Spleen (tissue), 11 donors: ENCODE measurements at regions not wholly inside any gene's neighbourhood (a gene's known extent, or its start where the extent isn't known, plus 50 kb on each side); places are given as distances from the start of the nearest gene placed in this dataset.

Experiments
- DNase-seq: peaks from one replicate; pipeline ENCODE4 v3.0.0-alpha.2; 2020
- H3K27ac ChIP-seq, 8 donors: fragments of 200-600 bp; sonication (generic) in 7 of 8; 1 replicate in 4 of 8; 2 replicates in 4 of 8; pipeline versions ENCODE4 v1.5.0 to v1.8.0; 2016 to 2021; ENCODE audit warnings: inconsistent platforms in 4 of 8, mild to moderate bottlenecking in 4 of 8, moderate library complexity in 1 of 8
- H3K27me3 ChIP-seq, 7 donors: fragments of 200-600 bp; sonication (generic) in 6 of 7; replicated peaks in 1 of 7; 1 replicate in 4 of 7; 2 replicates in 3 of 7; pipeline versions ENCODE4 v1.5.0 to v1.8.0; 2016 to 2021; ENCODE audit warnings: inconsistent platforms in 3 of 7, mild to moderate bottlenecking in 1 of 7
- H3K36me3 ChIP-seq, 6 donors: fragments of 200-600 bp; sonication (generic) in 5 of 6; 1 replicate in 4 of 6; 2 replicates in 2 of 6; pipeline versions ENCODE4 v1.5.0 to v1.8.0; 2016 to 2021; ENCODE audit warnings: inconsistent platforms in 2 of 6
- H3K4me1 ChIP-seq, 6 donors: fragments of 200-600 bp; sonication (generic) in 5 of 6; 1 replicate in 3 of 6; 2 replicates in 3 of 6; pipeline versions ENCODE4 v1.5.0 to v1.8.0; 2016 to 2021; ENCODE audit warnings: inconsistent platforms in 3 of 6
- H3K4me3 ChIP-seq, 8 donors: fragments of 200-600 bp; sonication (generic) in 7 of 8; 1 replicate in 4 of 8; 2 replicates in 4 of 8; pipeline versions ENCODE4 v1.5.0 to v1.8.0; 2016 to 2021; ENCODE audit warnings: inconsistent platforms in 4 of 8, mild to moderate bottlenecking in 4 of 8, moderate library complexity in 2 of 8
- H3K9me3 ChIP-seq, 8 donors: fragments of 200-600 bp; sonication (generic) in 7 of 8; 1 replicate in 4 of 8; 2 replicates in 4 of 8; pipeline versions ENCODE4 v1.5.0 to v1.8.0; 2016 to 2021; ENCODE audit warnings: inconsistent platforms in 4 of 8
- POLR2A ChIP-seq, 3 donors: fragments of 450-650 bp; IDR thresholded peaks; one replicate each; pipeline ENCODE4 v1.5.1; 2017; ENCODE audit warnings: antibody characterized with exemption in 3 of 3, mild to moderate bottlenecking in 1 of 3
- POLR2AphosphoS5 ChIP-seq, 3 donors: sonication (generic); formaldehyde crosslinking; IDR thresholded peaks; one replicate each; pipeline ENCODE4 v1.5.1; 2017; ENCODE audit warnings: antibody characterized with exemption in 3 of 3
- WGBS, 5 donors: extraction: QIAGEN DNeasy Blood & Tissue Kit in 3 of 5; methylation state at CpG; one replicate each; pipeline versions ENCODE4 v1.1.5 to v1.1.7; 2013 to 2018; 5-methylcytosine and 5-hydroxymethylcytosine counted together
- intact Hi-C: fragments of 100-400 bp; cut with DNase I; formaldehyde crosslinking; loops from one replicate; pipeline ENCODE4 v1.15.0; 2023; ENCODE audit warnings: low total_unique reads
- TF ChIP-seq, protein P1 (sequence below), 11 experiments: fragments of 200-600 bp in 7 of 11; fragments of 450-650 bp in 4 of 11; sonication (generic) in 4 of 11; IDR thresholded peaks in 8 of 11; conservative IDR thresholded peaks in 3 of 11; 1 replicate in 7 of 11; 2 replicates in 4 of 11; pipeline versions ENCODE4 v1.4.0 to v1.8.0; 2016 to 2021; ENCODE audit warnings: antibody characterized with exemption in 11 of 11, inconsistent platforms in 4 of 11, mild to moderate bottlenecking in 1 of 11
- donor health status: healthy with polysubstance abuse.
- donor health status: DM: no; HTN: no; CAD: no; lungs with moderate emphysema.
- donor health status: DM: no; HTN: no; CAD: no.
- donor health status: Bipolar disorder and iron deficiency.
- donor health status: healthy.
- donor health status: DM: no; HTN: no; CAD: no.
- donor health status: DM: yes; HTN: yes; CAD: no.

DNA sequence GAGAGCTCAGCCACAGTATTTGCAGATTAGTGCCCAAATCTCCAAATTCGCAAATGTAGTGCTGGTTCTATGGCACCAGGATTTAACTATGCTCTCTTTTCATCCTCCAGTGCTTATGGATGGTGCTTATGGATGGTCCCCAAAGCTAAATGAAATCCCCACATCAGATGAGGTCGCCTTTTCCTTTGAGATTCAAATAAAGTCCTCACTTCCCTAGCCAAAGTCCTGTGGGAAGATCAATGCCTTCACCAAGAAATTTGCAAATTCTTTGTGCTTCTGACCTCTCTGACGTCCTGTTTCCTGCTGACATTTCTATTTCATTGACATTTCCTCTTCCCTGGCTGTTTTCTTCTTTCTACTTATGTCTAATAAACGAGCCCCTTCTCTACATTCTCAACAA lies 1077.0 kb upstream of the C9orf72 start:
- Histone ChIP-seq H3K4me1 (no peaks in the 10 kb centered on the region), H3K9me3 (no peaks in the 10 kb centered on the region), H3K27ac (no peak overlapping the region), H3K27me3 (no peaks in the 10 kb centered on the region), H3K36me3 (no peaks in the 10 kb centered on the region), H3K4me3 (no peak overlapping the region)
- TF ChIP-seq, protein P1, sequence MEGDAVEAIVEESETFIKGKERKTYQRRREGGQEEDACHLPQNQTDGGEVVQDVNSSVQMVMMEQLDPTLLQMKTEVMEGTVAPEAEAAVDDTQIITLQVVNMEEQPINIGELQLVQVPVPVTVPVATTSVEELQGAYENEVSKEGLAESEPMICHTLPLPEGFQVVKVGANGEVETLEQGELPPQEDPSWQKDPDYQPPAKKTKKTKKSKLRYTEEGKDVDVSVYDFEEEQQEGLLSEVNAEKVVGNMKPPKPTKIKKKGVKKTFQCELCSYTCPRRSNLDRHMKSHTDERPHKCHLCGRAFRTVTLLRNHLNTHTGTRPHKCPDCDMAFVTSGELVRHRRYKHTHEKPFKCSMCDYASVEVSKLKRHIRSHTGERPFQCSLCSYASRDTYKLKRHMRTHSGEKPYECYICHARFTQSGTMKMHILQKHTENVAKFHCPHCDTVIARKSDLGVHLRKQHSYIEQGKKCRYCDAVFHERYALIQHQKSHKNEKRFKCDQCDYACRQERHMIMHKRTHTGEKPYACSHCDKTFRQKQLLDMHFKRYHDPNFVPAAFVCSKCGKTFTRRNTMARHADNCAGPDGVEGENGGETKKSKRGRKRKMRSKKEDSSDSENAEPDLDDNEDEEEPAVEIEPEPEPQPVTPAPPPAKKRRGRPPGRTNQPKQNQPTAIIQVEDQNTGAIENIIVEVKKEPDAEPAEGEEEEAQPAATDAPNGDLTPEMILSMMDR (IDR thresholded peaks at IDR 0.05 in 8 of 11, conservative IDR thresholded peaks at IDR 0.05 in 3 of 11) = no peak
- TF ChIP-seq POLR2A (IDR thresholded peaks at IDR 0.05) (no peak), POLR2AphosphoS5 (IDR thresholded peaks at IDR 0.05) (no peak)
- 18 to 29% (median 27%) methylated on average over 4 of the region's 4 CpGs for WGBS, 5 donors
- no peak for DNase-seq
- intact Hi-C loops = no loop called here

DNA sequence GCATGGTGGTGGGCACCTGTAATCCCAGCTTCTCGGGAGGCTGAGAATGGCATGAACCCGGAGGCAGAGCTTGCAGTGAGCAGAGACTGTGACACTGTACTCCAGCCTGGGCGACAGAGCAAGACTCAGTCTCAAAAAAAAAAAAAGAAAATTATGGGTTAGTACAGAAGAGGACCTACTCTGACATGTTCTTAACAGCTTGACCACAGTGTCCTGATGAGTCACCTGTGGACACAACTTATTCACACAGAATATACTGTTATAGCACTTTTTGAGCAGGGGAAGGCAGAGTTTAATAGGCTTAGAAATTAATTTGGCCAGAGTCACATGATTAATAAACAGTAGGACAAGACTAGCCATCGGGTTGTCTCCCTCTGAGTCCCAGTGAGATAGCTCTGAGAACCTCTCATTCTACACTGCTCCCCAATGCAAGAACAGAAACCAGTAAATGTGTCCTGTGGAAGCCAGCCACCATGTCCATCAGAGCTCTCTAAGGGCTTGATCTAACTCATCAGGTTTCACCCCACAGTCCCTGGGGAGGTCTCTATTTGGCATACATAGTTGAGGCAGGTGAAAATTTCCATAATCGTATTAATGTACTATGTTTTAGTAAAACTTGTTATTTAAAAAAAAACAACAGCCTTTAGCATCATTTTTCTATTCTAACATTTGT lies 1077.9 kb upstream of the C9orf72 start:
- no peaks in the 10 kb centered on the region for H3K36me3 ChIP-seq
- intact Hi-C loops = no loop called here
- TF ChIP-seq POLR2A (IDR thresholded peaks at IDR 0.05) (no peak), POLR2AphosphoS5 (IDR thresholded peaks at IDR 0.05) (no peak)
- TF ChIP-seq, protein P1 (IDR thresholded peaks at IDR 0.05 in 8 of 11, conservative IDR thresholded peaks at IDR 0.05 in 3 of 11) = no peak
- H3K9me3 ChIP-seq = no peaks in the 10 kb centered on the region
- DNase-seq = no peak
- no peaks in the 10 kb centered on the region for H3K27me3 ChIP-seq
- H3K4me1 ChIP-seq = no peaks in the 10 kb centered on the region
- H3K27ac ChIP-seq = no peak overlapping the region
- H3K4me3 ChIP-seq = no peak overlapping the region
- 68 to 81% (median 75%) methylated on average over 5 of the region's 5 CpGs for WGBS, 5 donors

DNA sequence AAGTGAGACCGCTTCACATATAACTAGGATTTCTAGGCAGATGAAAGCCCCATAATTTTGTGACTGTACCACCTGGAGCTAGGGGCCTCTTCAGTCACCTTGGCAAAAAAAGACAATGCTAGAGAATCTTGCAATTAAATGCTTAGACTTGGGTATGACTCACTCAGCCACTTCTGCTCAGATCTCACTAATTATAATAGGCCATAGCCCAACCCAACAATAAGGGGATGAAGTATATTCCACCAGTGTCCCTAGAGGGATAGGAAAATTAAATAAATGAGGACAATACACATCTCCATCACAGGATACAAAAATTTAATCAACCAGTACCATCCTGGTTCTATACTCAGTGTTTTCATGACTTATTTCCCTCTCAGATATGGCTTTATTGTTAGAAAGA lies 1079.9 kb upstream of the C9orf72 start:
- Histone ChIP-seq H3K27me3 (no peaks in the 10 kb centered on the region), H3K4me3 (no peak overlapping the region), H3K36me3 (no peaks in the 10 kb centered on the region), H3K4me1 (no peaks in the 10 kb centered on the region), H3K9me3 (no peaks in the 10 kb centered on the region), H3K27ac (no peak overlapping the region)
- intact Hi-C loops = no loop called here
- 84 to 94% (median 91%) methylated on average over 1 of the region's 1 CpG for WGBS, 5 donors
- TF ChIP-seq POLR2A (IDR thresholded peaks at IDR 0.05) = no peak
- no peak for TF ChIP-seq POLR2AphosphoS5 (IDR thresholded peaks at IDR 0.05)
- TF ChIP-seq, protein P1 (IDR thresholded peaks at IDR 0.05 in 8 of 11, conservative IDR thresholded peaks at IDR 0.05 in 3 of 11) = no peak
- DNase-seq = no peak

DNA sequence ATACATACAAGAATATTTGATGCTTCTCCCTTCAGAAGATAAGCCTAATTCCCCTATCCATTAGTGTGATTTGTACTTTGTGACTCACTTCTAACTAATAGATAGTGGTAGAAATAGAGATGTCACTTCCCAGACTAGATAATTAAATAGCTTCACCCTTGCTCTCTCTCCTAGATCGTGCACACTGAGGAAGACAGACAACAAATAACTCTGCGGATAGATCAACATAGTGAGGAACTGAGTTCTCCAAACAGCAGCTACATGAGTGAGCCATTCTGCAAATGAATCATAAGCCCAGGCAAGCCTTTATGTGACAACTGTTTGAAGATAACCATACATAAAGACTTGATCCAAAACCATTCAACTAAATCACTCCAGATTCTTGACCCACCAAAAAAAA lies 1083.4 kb upstream of the C9orf72 start:
- H3K27me3 ChIP-seq = no peaks in the 10 kb centered on the region
- TF ChIP-seq POLR2A (IDR thresholded peaks at IDR 0.05) (no peak), POLR2AphosphoS5 (IDR thresholded peaks at IDR 0.05) (no peak)
- TF ChIP-seq, protein P1 (IDR thresholded peaks at IDR 0.05 in 8 of 11, conservative IDR thresholded peaks at IDR 0.05 in 3 of 11) = no peak
- H3K27ac ChIP-seq = no peak overlapping the region
- H3K36me3 ChIP-seq = no peaks in the 10 kb centered on the region
- DNase-seq = no peak
- no peaks in the 10 kb centered on the region for H3K4me1 ChIP-seq
- intact Hi-C loops = no loop called here
- H3K9me3 ChIP-seq = no peaks in the 10 kb centered on the region
- no peak overlapping the region for H3K4me3 ChIP-seq
- 60 to 83% (median 74%) methylated on average over 2 of the region's 2 CpGs for WGBS, 5 donors
